LNCaP clone FGC (cell line): ENCODE measurements at regions not wholly inside any gene's neighbourhood (a gene's known extent, or its start where the extent isn't known, plus 50 kb on each side); places are given as distances from the start of the nearest gene placed in this dataset.

Source experiments
- DNase-seq: peaks from one replicate; pipeline ENCODE4 v3.0.0-alpha.2; 2011; ENCODE audit warnings: low read depth
- H3K4me3 ChIP-seq: 2 replicates; pipeline ENCODE4 v1.5.1; 2011; ENCODE audit warnings: mild to moderate bottlenecking, low read depth, low read length, control low read depth
- CTCF ChIP-seq: IDR thresholded peaks from 2 replicates; pipeline ENCODE4 v1.5.1; 2012; ENCODE audit warnings: mild to moderate bottlenecking; ENCODE audit not compliant: control insufficient read depth, insufficient read depth; ENCODE audit errors: extremely low read depth

DNA sequence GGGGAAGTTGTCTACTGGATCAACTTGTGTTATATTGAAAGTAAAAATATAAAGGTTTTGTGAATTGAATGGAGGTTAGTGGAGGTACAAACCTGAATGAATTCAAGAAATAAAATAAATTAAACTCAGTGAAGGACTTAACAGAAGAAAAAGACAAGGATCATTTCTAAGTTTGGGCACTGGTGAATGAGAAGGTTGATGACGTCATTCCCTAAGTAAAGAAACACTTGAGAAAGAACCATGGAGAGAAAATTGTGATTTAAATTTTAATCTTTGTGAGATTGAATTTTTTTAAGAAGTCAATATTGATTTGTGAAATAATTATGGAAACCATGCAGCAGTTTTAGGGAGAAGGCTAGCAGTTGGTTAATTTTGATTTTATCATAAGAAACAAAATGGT, 900.3 kb upstream of the TYRP1 start:
- H3K4me3 ChIP-seq = no peak overlapping the region
- no peak for TF ChIP-seq CTCF
- no peak for DNase-seq

- no peak for DNase-seq
- no peak for TF ChIP-seq CTCF
- no peak overlapping the region for H3K4me3 ChIP-seq
Measured at GRCh38 chr9:11794984-11795383, 898.2 kb upstream of the TYRP1 start.

GRCh38 chr9:11805969-11806368, 887.2 kb upstream of the TYRP1 start:
- DNase-seq = no peak
- TF ChIP-seq CTCF = no peak
- no peak overlapping the region for H3K4me3 ChIP-seq

DNA sequence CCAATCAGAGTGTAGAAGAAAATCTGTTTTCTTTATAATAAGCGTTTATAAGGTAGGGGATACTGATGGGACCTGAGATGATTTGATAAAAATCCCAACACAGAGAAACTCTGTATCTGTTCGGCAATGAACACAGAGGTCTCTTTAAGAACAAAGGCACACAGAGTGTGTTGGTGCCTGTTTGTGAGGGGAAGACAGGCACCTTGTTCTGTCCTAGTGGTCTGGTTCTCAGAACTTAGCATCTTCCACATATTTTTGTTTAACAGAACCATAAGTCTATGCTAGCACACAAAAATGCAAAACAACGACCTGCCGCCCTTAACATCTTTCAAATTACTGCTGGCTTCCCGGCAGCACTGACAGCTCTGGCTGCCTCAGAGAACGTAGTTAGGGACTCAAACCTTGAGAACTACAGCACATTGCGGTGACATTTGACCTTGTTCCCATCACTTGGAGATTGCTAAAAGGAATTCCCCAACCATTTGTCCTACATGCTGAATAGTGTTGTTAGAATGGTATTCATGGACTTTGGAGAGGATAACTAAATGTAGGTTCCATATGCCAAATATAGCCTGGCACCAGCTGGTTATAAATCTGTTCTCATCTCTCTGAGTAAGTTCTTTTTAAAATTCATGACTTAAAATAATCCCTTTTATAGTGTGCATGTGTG, 871.7 kb upstream of the TYRP1 start:
- no peak overlapping the region for H3K4me3 ChIP-seq
- no peak for DNase-seq
- no peak for TF ChIP-seq CTCF

DNA sequence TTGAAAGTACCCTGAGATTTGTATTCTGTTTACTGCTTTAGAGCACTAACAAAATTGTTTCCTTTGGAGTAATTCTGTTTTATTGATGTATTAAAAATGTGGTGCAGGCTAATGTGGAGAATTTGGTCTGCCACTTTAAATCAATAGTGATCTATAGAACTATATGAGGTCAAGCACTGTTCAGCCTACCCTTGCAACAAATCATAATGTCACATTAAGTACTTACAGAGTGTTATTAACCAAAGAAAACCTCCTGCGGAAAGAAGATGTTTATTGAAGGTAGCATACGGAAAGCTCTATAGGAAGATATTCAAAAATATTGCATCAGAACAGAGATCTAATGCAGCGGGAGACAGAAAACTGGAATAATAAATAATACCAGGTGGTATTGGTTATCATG, 865.0 kb upstream of the TYRP1 start:
- no peak for TF ChIP-seq CTCF
- DNase-seq = no peak
- no peak overlapping the region for H3K4me3 ChIP-seq

GRCh38 chr9:11833056-11833455, 860.1 kb upstream of the TYRP1 start:
- no peak for TF ChIP-seq CTCF
- H3K4me3 ChIP-seq = no peak overlapping the region
- no peak for DNase-seq

GRCh38 chr9:11868795-11869194, 824.4 kb upstream of the TYRP1 start:
- no peak overlapping the region for H3K4me3 ChIP-seq
- no peak for TF ChIP-seq CTCF
- DNase-seq = no peak
